ENCODE measurements at regions not wholly inside any gene's neighbourhood (a gene's known extent, or its start where the extent isn't known, plus 50 kb on each side); places are given as distances from the start of the nearest gene placed in this dataset.

- DNase-seq, result peak in 3 of 9 donors; percentile 14 to 37 (median 29)
- no peaks in the 10 kb centered on the region for H3K27me3 Mint-ChIP-seq
- POLR2A ChIA-PET, result interaction anchor here (1.0 to 5.3 kb wide), 4 partner anchors 10 to 110 kb away, joined by 5 to 82 read pairs (median 6); partner anchors contain the start of gene TRIM13
- intact Hi-C loops (cut with micrococcal nuclease), result loop anchor here (1.0 to 2.0 kb wide), 4 partner anchors 14 to 22 kb away; no protein-coding TSS in a partner anchor
- H3K4me3 Mint-ChIP-seq, result peak overlapping the region in 9 of 10 donors; percentile 30 to 81 (median 61)
- no peaks in the 10 kb centered on the region for H3K27me3 ChIP-seq (ENCODE audit: control insufficient read depth in 2 of 2, insufficient read depth in 2 of 2, low read length in 2 of 2)
- no peak overlapping the region for H3K4me3 ChIP-seq (ENCODE audit: low read length)
- peak overlapping the region; percentile 38 for H3K27ac ChIP-seq (ENCODE audit: low read depth, low read length)
- CTCF ChIA-PET, result interaction anchor here (1.0 kb wide), 1 partner anchor 15 kb away, joined by 5 read pairs; no protein-coding TSS in a partner anchor
- ATAC-seq, result peak; percentile 64
- peaks cover 0 to 18% (median 4%) of the 10 kb centered on the region in 5 donors for H3K36me3 Mint-ChIP-seq
- no peaks in the 10 kb centered on the region for H3K9me3 ChIP-seq (ENCODE audit: control insufficient read depth in 2 of 3, low read length in 3 of 3)
- peaks cover 16 to 21% of the 10 kb centered on the region in 2 donors for H3K4me1 ChIP-seq (ENCODE audit: control insufficient read depth in 2 of 2, insufficient read depth in 2 of 2, low read length in 2 of 2)
- no peaks in the 10 kb centered on the region for H3K9me3 Mint-ChIP-seq
- H3K36me3 ChIP-seq (ENCODE audit: control insufficient read depth in 2 of 3, insufficient read depth in 3 of 3, low read length in 3 of 3), result no peaks in the 10 kb centered on the region
- peak overlapping the region; percentile 74 to 94 (median 93) for H3K27ac Mint-ChIP-seq
- H3K4me1 Mint-ChIP-seq, result peaks cover 22 to 75% (median 56%) of the 10 kb centered on the region in 7 donors
Observed at GRCh38 chr13:50106559-50106958, 91.3 kb downstream of the KCNRG start.

- Mint-ChIP-seq H3K27me3 (no peaks in the 10 kb centered on the region), H3K4me3 (peak overlapping the region in 7 of 10 donors; percentile 18 to 79 (median 45)), H3K36me3 (peaks cover 0 to 18% (median 4%) of the 10 kb centered on the region in 5 donors), H3K27ac (peak overlapping the region in 8 of 9 donors; percentile 74 to 94 (median 93)), H3K4me1 (peaks cover 22 to 73% (median 49%) of the 10 kb centered on the region in 7 donors), H3K9me3 (no peaks in the 10 kb centered on the region)
- no peaks in the 10 kb centered on the region for H3K9me3 ChIP-seq (ENCODE audit: control insufficient read depth in 2 of 3, low read length in 3 of 3)
- no peaks in the 10 kb centered on the region for H3K27me3 ChIP-seq (ENCODE audit: control insufficient read depth in 2 of 2, insufficient read depth in 2 of 2, low read length in 2 of 2)
- ATAC-seq (no peak), DNase-seq (no peak)
- CTCF ChIA-PET, result interaction anchor here (1.0 kb wide), 2 partner anchors 16 to 810 kb away, joined by 3 to 5 read pairs; no protein-coding TSS in a partner anchor
- POLR2A ChIA-PET, result interaction anchor here (1.0 to 5.3 kb wide), 4 partner anchors 10 to 110 kb away, joined by 5 to 82 read pairs (median 6); partner anchors contain the start of gene TRIM13
- no peak overlapping the region for H3K4me3 ChIP-seq (ENCODE audit: low read length)
- H3K36me3 ChIP-seq (ENCODE audit: control insufficient read depth in 2 of 3, insufficient read depth in 3 of 3, low read length in 3 of 3), result no peaks in the 10 kb centered on the region
- intact Hi-C loops (cut with micrococcal nuclease), result loop anchor here (1.0 to 2.0 kb wide), 4 partner anchors 14 to 25 kb away; no protein-coding TSS in a partner anchor
- H3K27ac ChIP-seq (ENCODE audit: low read depth, low read length), result peak overlapping the region; percentile 38
- H3K4me1 ChIP-seq (ENCODE audit: control insufficient read depth in 2 of 2, insufficient read depth in 2 of 2, low read length in 2 of 2), result peaks cover 16 to 21% of the 10 kb centered on the region in 2 donors
Observed at GRCh38 chr13:50107205-50107604, 92.0 kb downstream of the KCNRG start.

GRCh38 chr13:50114961-50115360, 99.7 kb downstream of the KCNRG start:
- H3K27ac ChIP-seq (ENCODE audit: low read depth, low read length), result no peak overlapping the region
- DNase-seq, result no peak
- no peaks in the 10 kb centered on the region for H3K27me3 ChIP-seq (ENCODE audit: control insufficient read depth in 2 of 2, insufficient read depth in 2 of 2, low read length in 2 of 2)
- POLR2A ChIA-PET, result interaction anchor here (0.7 to 5.5 kb wide), 5 partner anchors 10 to 55 kb away, joined by 3 to 55 read pairs (median 4); no protein-coding TSS in a partner anchor
- no peaks in the 10 kb centered on the region for H3K9me3 ChIP-seq (ENCODE audit: control insufficient read depth in 2 of 3, low read length in 3 of 3)
- no peaks in the 10 kb centered on the region for H3K9me3 Mint-ChIP-seq
- no peak overlapping the region for H3K4me3 ChIP-seq (ENCODE audit: low read length)
- no peak overlapping the region for H3K27ac Mint-ChIP-seq
- peaks cover 0 to 38% (median 14%) of the 10 kb centered on the region in 7 donors for H3K4me1 Mint-ChIP-seq
- H3K36me3 Mint-ChIP-seq, result peaks cover 0 to 4% (median 0%) of the 10 kb centered on the region in 5 donors
- CTCF ChIA-PET, result interaction anchor here (0.6 kb wide), 2 partner anchors 562 to 785 kb away, joined by 3 read pairs; no protein-coding TSS in a partner anchor
- intact Hi-C loops (cut with micrococcal nuclease), result no loop called here
- H3K4me1 ChIP-seq (ENCODE audit: control insufficient read depth in 2 of 2, insufficient read depth in 2 of 2, low read length in 2 of 2), result peaks cover 0 to 12% of the 10 kb centered on the region in 2 donors
- no peaks in the 10 kb centered on the region for H3K27me3 Mint-ChIP-seq
- no peak for ATAC-seq
- no peak overlapping the region for H3K4me3 Mint-ChIP-seq
- no peaks in the 10 kb centered on the region for H3K36me3 ChIP-seq (ENCODE audit: control insufficient read depth in 2 of 3, insufficient read depth in 3 of 3, low read length in 3 of 3)

GRCh38 chr13:50115695-50116094, 100.5 kb downstream of the KCNRG start:
- Histone ChIP-seq H3K4me3 (ENCODE audit: low read length) (no peak overlapping the region), H3K27me3 (ENCODE audit: control insufficient read depth in 2 of 2, insufficient read depth in 2 of 2, low read length in 2 of 2) (no peaks in the 10 kb centered on the region), H3K9me3 (ENCODE audit: control insufficient read depth in 2 of 3, low read length in 3 of 3) (no peaks in the 10 kb centered on the region), H3K36me3 (ENCODE audit: control insufficient read depth in 2 of 3, insufficient read depth in 3 of 3, low read length in 3 of 3) (no peaks in the 10 kb centered on the region), H3K27ac (ENCODE audit: low read depth, low read length) (no peak overlapping the region), H3K4me1 (ENCODE audit: control insufficient read depth in 2 of 2, insufficient read depth in 2 of 2, low read length in 2 of 2) (peaks cover 0 to 9% of the 10 kb centered on the region in 2 donors)
- no peak for ATAC-seq
- intact Hi-C loops (cut with micrococcal nuclease), result no loop called here
- no peaks in the 10 kb centered on the region for H3K9me3 Mint-ChIP-seq
- H3K4me3 Mint-ChIP-seq, result no peak overlapping the region
- CTCF ChIA-PET, result interaction anchor here (0.6 kb wide), 1 partner anchor 784 kb away, joined by 3 read pairs; no protein-coding TSS in a partner anchor
- POLR2A ChIA-PET, result interaction anchor here (1.0 to 5.5 kb wide), 7 partner anchors 8 to 1695 kb away, joined by 3 to 55 read pairs (median 4); no protein-coding TSS in a partner anchor
- peaks cover 0 to 34% (median 8%) of the 10 kb centered on the region in 7 donors for H3K4me1 Mint-ChIP-seq
- H3K27ac Mint-ChIP-seq, result no peak overlapping the region
- no peak for DNase-seq
- peaks cover 0 to 4% (median 0%) of the 10 kb centered on the region in 5 donors for H3K36me3 Mint-ChIP-seq
- H3K27me3 Mint-ChIP-seq, result no peaks in the 10 kb centered on the region

GRCh38 chr13:50116430-50116973, 101.3 kb downstream of the KCNRG start:
- Histone ChIP-seq H3K36me3 (ENCODE audit: control insufficient read depth in 2 of 3, insufficient read depth in 3 of 3, low read length in 3 of 3) (no peaks in the 10 kb centered on the region), H3K27ac (ENCODE audit: low read depth, low read length) (no peak overlapping the region), H3K4me1 (ENCODE audit: control insufficient read depth in 2 of 2, insufficient read depth in 2 of 2, low read length in 2 of 2) (peaks cover 0 to 8% of the 10 kb centered on the region in 2 donors), H3K27me3 (ENCODE audit: control insufficient read depth in 2 of 2, insufficient read depth in 2 of 2, low read length in 2 of 2) (no peaks in the 10 kb centered on the region), H3K4me3 (ENCODE audit: low read length) (no peak overlapping the region), H3K9me3 (ENCODE audit: control insufficient read depth in 2 of 3, low read length in 3 of 3) (no peaks in the 10 kb centered on the region)
- CTCF ChIA-PET, result no interaction called here
- intact Hi-C loops (cut with micrococcal nuclease), result no loop called here
- no peak for DNase-seq
- POLR2A ChIA-PET, result interaction anchor here (0.6 to 5.5 kb wide), 7 partner anchors 9 to 1694 kb away, joined by 3 to 55 read pairs (median 4); no protein-coding TSS in a partner anchor
- Mint-ChIP-seq H3K9me3 (no peaks in the 10 kb centered on the region), H3K36me3 (peaks cover 0 to 5% (median 0%) of the 10 kb centered on the region in 5 donors), H3K4me3 (peak overlapping the region in 2 of 10 donors; percentile 30 to 53), H3K4me1 (peaks cover 0 to 28% (median 8%) of the 10 kb centered on the region in 7 donors), H3K27ac (peak overlapping the region in 3 of 9 donors; percentile 11 to 57 (median 45)), H3K27me3 (no peaks in the 10 kb centered on the region)
- no peak for ATAC-seq

GRCh38 chr13:50119591-50119990, 104.3 kb downstream of the KCNRG start:
- H3K9me3 ChIP-seq (ENCODE audit: control insufficient read depth in 2 of 3, low read length in 3 of 3), result no peaks in the 10 kb centered on the region
- DNase-seq (no peak), ATAC-seq (no peak)
- CTCF ChIA-PET, result interaction anchor here (0.6 to 0.9 kb wide), 2 partner anchors 16 to 122 kb away, joined by 3 to 5 read pairs; no protein-coding TSS in a partner anchor
- H3K27ac Mint-ChIP-seq, result peak overlapping the region in 1 of 9 donors; percentile 24
- H3K27me3 Mint-ChIP-seq, result peaks cover 0 to 2% (median 0%) of the 10 kb centered on the region in 5 donors
- H3K4me3 Mint-ChIP-seq, result no peak overlapping the region
- no peaks in the 10 kb centered on the region for H3K27me3 ChIP-seq (ENCODE audit: control insufficient read depth in 2 of 2, insufficient read depth in 2 of 2, low read length in 2 of 2)
- peaks cover 0 to 1% (median 0%) of the 10 kb centered on the region in 11 donors for H3K9me3 Mint-ChIP-seq
- POLR2A ChIA-PET, result interaction anchor here (2.1 to 14.7 kb wide), 2 partner anchors 10 to 35 kb away, joined by 8 to 363 read pairs; no protein-coding TSS in a partner anchor
- peaks cover 0 to 1% (median 0%) of the 10 kb centered on the region in 3 experiments for H3K36me3 ChIP-seq (ENCODE audit: control insufficient read depth in 2 of 3, insufficient read depth in 3 of 3, low read length in 3 of 3)
- intact Hi-C loops (cut with micrococcal nuclease), result no loop called here
- peaks cover 0 to 12% (median 0%) of the 10 kb centered on the region in 5 donors for H3K36me3 Mint-ChIP-seq
- H3K27ac ChIP-seq (ENCODE audit: low read depth, low read length), result no peak overlapping the region
- no peak overlapping the region for H3K4me3 ChIP-seq (ENCODE audit: low read length)
- H3K4me1 ChIP-seq (ENCODE audit: control insufficient read depth in 2 of 2, insufficient read depth in 2 of 2, low read length in 2 of 2), result peaks cover 3 to 9% of the 10 kb centered on the region in 2 donors
- peaks cover 14 to 45% (median 27%) of the 10 kb centered on the region in 7 donors for H3K4me1 Mint-ChIP-seq

All from naive thymus-derived CD4-positive, alpha-beta T cell (primary cell).